MM.1S (cell line): ENCODE measurements at regions not wholly inside any gene's neighbourhood (a gene's known extent, or its start where the extent isn't known, plus 50 kb on each side); places are given as distances from the start of the nearest gene placed in this dataset.

Experiments
- DNase-seq: peaks from one replicate; pipeline ENCODE4 v3.0.0-alpha.2; 2015
- H2AFZ ChIP-seq: fragments of 300-600 bp; sonication (generic); 2 replicates; pipeline ENCODE4 v1.6.0; 2016; ENCODE audit warnings: antibody characterized with exemption, low read length
- H3F3A ChIP-seq: fragments of 300-600 bp; sonication (generic); 2 replicates; pipeline ENCODE4 v1.6.1; 2016; ENCODE audit warnings: mild to moderate bottlenecking, antibody characterized with exemption, low read length, moderate library complexity, mixed read lengths; ENCODE audit not compliant: insufficient read depth
- H3K27ac ChIP-seq: fragments of 300-600 bp; sonication (generic); 2 replicates; pipeline ENCODE4 v1.5.1; 2016; ENCODE audit warnings: mild to moderate bottlenecking, low read length
- H3K27me3 ChIP-seq: fragments of 300-600 bp; sonication (generic); replicated peaks from 2 replicates; pipeline ENCODE4 v1.6.0; 2016; ENCODE audit warnings: low read length; ENCODE audit not compliant: insufficient read depth
- H3K36me3 ChIP-seq: fragments of 300-600 bp; sonication (generic); replicated peaks from 2 replicates; pipeline ENCODE4 v1.6.1; 2016; ENCODE audit warnings: mild to moderate bottlenecking, low read length, mixed read lengths; ENCODE audit not compliant: insufficient read depth
- H3K4me1 ChIP-seq: fragments of 300-600 bp; sonication (generic); 2 replicates; pipeline ENCODE4 v1.6.1; 2016; ENCODE audit warnings: low read length, mixed read lengths
- H3K4me2 ChIP-seq: fragments of 300-600 bp; sonication (generic); 2 replicates; pipeline ENCODE4 v1.6.0; 2016; ENCODE audit warnings: low read depth, low read length
- H3K4me3 ChIP-seq: fragments of 300-600 bp; sonication (generic); 2 replicates; pipeline ENCODE4 v1.5.1; 2016; ENCODE audit warnings: low read length, mixed read lengths
- H3K79me2 ChIP-seq: fragments of 300-600 bp; sonication (generic); 2 replicates; pipeline ENCODE4 v1.6.1; 2016; ENCODE audit warnings: mixed run types, low read length, mixed read lengths
- H3K9ac ChIP-seq: fragments of 300-600 bp; sonication (generic); 2 replicates; pipeline ENCODE4 v1.6.1; 2016; ENCODE audit warnings: low read length, mixed read lengths
- H3K9me2 ChIP-seq: fragments of 300-600 bp; sonication (generic); replicated peaks from 2 replicates; pipeline ENCODE4 v1.6.1; 2016; ENCODE audit warnings: mild to moderate bottlenecking, low read length, mixed read lengths; ENCODE audit not compliant: insufficient read depth
- H3K9me3 ChIP-seq: fragments of 300-600 bp; sonication (generic); replicated peaks from 2 replicates; pipeline ENCODE4 v1.6.1; 2016; ENCODE audit warnings: mild to moderate bottlenecking, low read length, mixed read lengths; ENCODE audit not compliant: insufficient read depth
- H4K20me1 ChIP-seq: fragments of 300-600 bp; sonication (generic); 2 replicates; pipeline ENCODE4 v1.6.1; 2016; ENCODE audit warnings: mild to moderate bottlenecking, low read length, moderate library complexity, mixed read lengths; ENCODE audit not compliant: insufficient read depth
- CTCF ChIP-seq: fragments of 300-600 bp; sonication (generic); IDR thresholded peaks from 2 replicates; pipeline ENCODE4 v1.5.1; 2016; ENCODE audit warnings: antibody characterized with exemption, low read length, mixed read lengths
- EZH2 ChIP-seq: fragments of 300-600 bp; sonication (generic); optimal IDR thresholded peaks from 2 replicates; pipeline ENCODE3; 2017; ENCODE audit warnings: low read depth, mild to moderate bottlenecking, antibody characterized with exemption, low read length, mixed read lengths
- EZH2phosphoT487 ChIP-seq: fragments of 300-600 bp; sonication (generic); IDR thresholded peaks from 2 replicates; pipeline ENCODE4 v1.6.1; 2018; ENCODE audit warnings: antibody characterized with exemption, low read length

GRCh38 chr1:221448585-221449175 is 293.2 kb downstream of the DUSP10 start:
- TF ChIP-seq EZH2, result no peak
- no peak for TF ChIP-seq EZH2phosphoT487
- TF ChIP-seq CTCF, result no peak
- no peaks in the 10 kb centered on the region for H3K79me2 ChIP-seq
- no peak overlapping the region for H3K4me3 ChIP-seq
- H3K4me1 ChIP-seq, result no peaks in the 10 kb centered on the region
- H3K36me3 ChIP-seq, result no peaks in the 10 kb centered on the region
- no peak overlapping the region for H3K27ac ChIP-seq
- DNase-seq, result no peak
- no peaks in the 10 kb centered on the region for H4K20me1 ChIP-seq
- no peaks in the 10 kb centered on the region for H3K9me2 ChIP-seq
- H3F3A ChIP-seq, result no peaks in the 10 kb centered on the region
- no peak overlapping the region for H3K4me2 ChIP-seq
- H3K27me3 ChIP-seq, result no peaks in the 10 kb centered on the region
- H3K9ac ChIP-seq, result no peak overlapping the region
- H2AFZ ChIP-seq, result no peak overlapping the region
- H3K9me3 ChIP-seq, result no peaks in the 10 kb centered on the region

GRCh38 chr1:221449194-221449593 is 292.7 kb downstream of the DUSP10 start:
- Histone ChIP-seq H3K4me3 (no peak overlapping the region), H3K27ac (no peak overlapping the region), H3K9ac (no peak overlapping the region), H4K20me1 (no peaks in the 10 kb centered on the region), H3K9me3 (no peaks in the 10 kb centered on the region), H3K36me3 (no peaks in the 10 kb centered on the region), H3K4me1 (no peaks in the 10 kb centered on the region), H3F3A (no peaks in the 10 kb centered on the region), H3K4me2 (no peak overlapping the region), H3K27me3 (no peaks in the 10 kb centered on the region), H2AFZ (no peak overlapping the region), H3K79me2 (no peaks in the 10 kb centered on the region), H3K9me2 (no peaks in the 10 kb centered on the region)
- TF ChIP-seq EZH2 (no peak), EZH2phosphoT487 (no peak), CTCF (no peak)
- DNase-seq, result no peak

- Histone ChIP-seq H3K9ac (no peak overlapping the region), H3K79me2 (no peaks in the 10 kb centered on the region), H3K4me1 (no peaks in the 10 kb centered on the region), H4K20me1 (no peaks in the 10 kb centered on the region), H3K27ac (no peak overlapping the region), H3K9me3 (no peaks in the 10 kb centered on the region), H3K36me3 (no peaks in the 10 kb centered on the region), H3K4me2 (no peak overlapping the region), H3K9me2 (no peaks in the 10 kb centered on the region), H3K27me3 (no peaks in the 10 kb centered on the region), H2AFZ (no peak overlapping the region), H3K4me3 (no peak overlapping the region), H3F3A (no peaks in the 10 kb centered on the region)
- TF ChIP-seq EZH2 (no peak), EZH2phosphoT487 (no peak)
- DNase-seq, result peak; percentile 13
Measured at GRCh38 chr1:221449801-221450470, 292.0 kb downstream of the DUSP10 start.

GRCh38 chr1:221451741-221452140 is 290.1 kb downstream of the DUSP10 start:
- Histone ChIP-seq H3K27me3 (no peaks in the 10 kb centered on the region), H3K36me3 (no peaks in the 10 kb centered on the region)
- TF ChIP-seq CTCF, result no peak
- no peak for TF ChIP-seq EZH2phosphoT487
- no peak for TF ChIP-seq EZH2

More at GRCh38 chr1:221451741-221452140, 290.1 kb downstream of the DUSP10 start:
- Histone ChIP-seq H3K9me3 (no peaks in the 10 kb centered on the region), H4K20me1 (no peaks in the 10 kb centered on the region), H3K79me2 (no peaks in the 10 kb centered on the region), H2AFZ (no peak overlapping the region), H3K9ac (no peak overlapping the region), H3K27ac (no peak overlapping the region), H3F3A (no peaks in the 10 kb centered on the region), H3K4me2 (no peak overlapping the region), H3K9me2 (no peaks in the 10 kb centered on the region), H3K4me3 (no peak overlapping the region), H3K4me1 (no peaks in the 10 kb centered on the region)
- no peak for DNase-seq
